Astrocyte (in vitro differentiated cells and primary cell): ENCODE measurements at regions not wholly inside any gene's neighbourhood (a gene's known extent, or its start where the extent isn't known, plus 50 kb on each side); places are given as distances from the start of the nearest gene placed in this dataset.

Experiments
- DNase-seq: peaks from one replicate; pipeline ENCODE4 v3.0.0-alpha.2; 2010; ENCODE audit warnings: low read depth
- FAIRE-seq: peaks from 2 replicates; lab custom pipeline; 2011; peaks lifted over from hg19 to GRCh38; lab: Jason Lieb, UNC
- H2AFZ ChIP-seq: 2 replicates; pipeline ENCODE4 v1.6.0; 2012; ENCODE audit warnings: low read depth, low read length, inconsistent platforms
- H3K27ac ChIP-seq: 2 replicates; pipeline ENCODE4 v1.5.1; 2011; ENCODE audit warnings: low read depth, low read length, inconsistent platforms
- H3K27me3 ChIP-seq: 2 replicates; pipeline ENCODE4 v1.6.0; 2011; ENCODE audit warnings: low read length, inconsistent platforms; ENCODE audit not compliant: insufficient read depth
- H3K36me3 ChIP-seq: 2 replicates; pipeline ENCODE4 v1.5.1; 2011; ENCODE audit warnings: low read length, inconsistent platforms; ENCODE audit not compliant: insufficient read depth
- H3K4me1 ChIP-seq: 2 replicates; pipeline ENCODE4 v1.5.1; 2011; ENCODE audit warnings: low read length, inconsistent platforms; ENCODE audit not compliant: insufficient read depth
- H3K4me2 ChIP-seq: 2 replicates; pipeline ENCODE4 v1.6.0; 2012; ENCODE audit warnings: low read length, inconsistent platforms
- H3K4me3 ChIP-seq: 2 replicates; pipeline ENCODE4 v1.5.1; 2011; ENCODE audit warnings: low read depth, mild to moderate bottlenecking, low read length, inconsistent platforms; ENCODE audit not compliant: insufficient read depth
- H3K79me2 ChIP-seq: 2 replicates; pipeline ENCODE4 v1.6.0; 2012; ENCODE audit warnings: mild to moderate bottlenecking, low read length, inconsistent platforms; ENCODE audit not compliant: insufficient read depth
- H3K9ac ChIP-seq: 2 replicates; pipeline ENCODE4 v1.6.0; 2012; ENCODE audit warnings: mild to moderate bottlenecking, low read length, inconsistent platforms
- H3K9me3 ChIP-seq: 2 replicates; pipeline ENCODE4 v1.5.1; 2012; ENCODE audit warnings: low read depth, mild to moderate bottlenecking, low read length, inconsistent platforms; ENCODE audit not compliant: insufficient read depth
- H4K20me1 ChIP-seq: 2 replicates; pipeline ENCODE4 v1.6.0; 2012; ENCODE audit warnings: low read length, inconsistent platforms; ENCODE audit not compliant: insufficient read depth
- H3K27ac Mint-ChIP-seq: one replicate; pipeline ENCODE4 v1.8.0; 2021; ENCODE audit warnings: mild to moderate bottlenecking, mixed read lengths; ENCODE audit not compliant: unreplicated experiment
- H3K27me3 Mint-ChIP-seq: one replicate; pipeline ENCODE4 v1.8.0; 2021; ENCODE audit warnings: low read depth, mixed read lengths; ENCODE audit not compliant: unreplicated experiment
- H3K36me3 Mint-ChIP-seq: one replicate; pipeline ENCODE4 v1.8.0; 2021; ENCODE audit warnings: low read depth, mixed read lengths; ENCODE audit not compliant: unreplicated experiment
- H3K4me1 Mint-ChIP-seq: one replicate; pipeline ENCODE4 v1.8.0; 2021; ENCODE audit warnings: low read depth, mixed read lengths; ENCODE audit not compliant: unreplicated experiment
- H3K4me3 Mint-ChIP-seq: one replicate; pipeline ENCODE4 v1.8.0; 2021; ENCODE audit warnings: mild to moderate bottlenecking, moderate library complexity, mixed read lengths; ENCODE audit not compliant: unreplicated experiment
- H3K9me3 Mint-ChIP-seq: one replicate; pipeline ENCODE4 v1.8.0; 2021; ENCODE audit warnings: mild to moderate bottlenecking, mixed read lengths; ENCODE audit not compliant: unreplicated experiment
- CTCF ChIP-seq: IDR thresholded peaks from 2 replicates; pipeline ENCODE4 v1.5.1; 2011; ENCODE audit warnings: low read depth, mild to moderate bottlenecking, inconsistent platforms, low read length, moderate library complexity; ENCODE audit not compliant: insufficient read depth
- EZH2 ChIP-seq: IDR thresholded peaks from 2 replicates; pipeline ENCODE4 v1.6.1; 2012; ENCODE audit warnings: mild to moderate bottlenecking, low read length, inconsistent platforms; ENCODE audit not compliant: insufficient read depth

GRCh38 chr1:55352080-55352810 is 137.1 kb upstream of the USP24 start:
- no peak overlapping the region for H3K9ac ChIP-seq
- no peak overlapping the region for H3K4me3 ChIP-seq
- peaks cover 29% of the 10 kb centered on the region for H3K27me3 Mint-ChIP-seq
- H3K9me3 Mint-ChIP-seq, result no peaks in the 10 kb centered on the region
- H4K20me1 ChIP-seq, result no peaks in the 10 kb centered on the region
- H2AFZ ChIP-seq, result no peak overlapping the region
- FAIRE-seq (no peak), DNase-seq (no peak)
- no peak overlapping the region for H3K4me3 Mint-ChIP-seq
- no peaks in the 10 kb centered on the region for H3K4me1 ChIP-seq
- H3K36me3 Mint-ChIP-seq, result peaks cover 2% of the 10 kb centered on the region
- H3K27ac ChIP-seq, result no peak overlapping the region
- H3K79me2 ChIP-seq, result no peaks in the 10 kb centered on the region
- no peak overlapping the region for H3K4me2 ChIP-seq
- H3K27me3 ChIP-seq, result no peaks in the 10 kb centered on the region
- no peaks in the 10 kb centered on the region for H3K9me3 ChIP-seq
- TF ChIP-seq CTCF (no peak), EZH2 (no peak)
- H3K4me1 Mint-ChIP-seq, result no peaks in the 10 kb centered on the region
- no peaks in the 10 kb centered on the region for H3K36me3 ChIP-seq
- H3K27ac Mint-ChIP-seq, result no peak overlapping the region

GRCh38 chr1:55348356-55348755 is 133.2 kb upstream of the USP24 start:
- Histone ChIP-seq H3K27me3 (no peaks in the 10 kb centered on the region), H2AFZ (no peak overlapping the region), H3K4me1 (no peaks in the 10 kb centered on the region), H3K4me3 (no peak overlapping the region), H4K20me1 (no peaks in the 10 kb centered on the region), H3K36me3 (no peaks in the 10 kb centered on the region), H3K27ac (no peak overlapping the region), H3K79me2 (no peaks in the 10 kb centered on the region), H3K9ac (no peak overlapping the region), H3K4me2 (no peak overlapping the region), H3K9me3 (no peaks in the 10 kb centered on the region)
- Mint-ChIP-seq H3K4me3 (no peak overlapping the region), H3K36me3 (peaks cover 2% of the 10 kb centered on the region), H3K9me3 (no peaks in the 10 kb centered on the region), H3K27ac (no peak overlapping the region), H3K4me1 (no peaks in the 10 kb centered on the region), H3K27me3 (peaks cover 24% of the 10 kb centered on the region)
- FAIRE-seq, result no peak
- DNase-seq, result no peak
- TF ChIP-seq CTCF (no peak), EZH2 (no peak)

GRCh38 chr1:55347866-55348265 is 132.7 kb upstream of the USP24 start:
- TF ChIP-seq CTCF (no peak), EZH2 (no peak)
- no peaks in the 10 kb centered on the region for H3K27me3 ChIP-seq
- H2AFZ ChIP-seq, result no peak overlapping the region
- Mint-ChIP-seq H3K4me3 (no peak overlapping the region), H3K27ac (no peak overlapping the region), H3K4me1 (no peaks in the 10 kb centered on the region), H3K36me3 (peaks cover 2% of the 10 kb centered on the region), H3K9me3 (no peaks in the 10 kb centered on the region), H3K27me3 (peaks cover 24% of the 10 kb centered on the region)
- H3K9me3 ChIP-seq, result no peaks in the 10 kb centered on the region
- DNase-seq (no peak), FAIRE-seq (no peak)
- H3K4me1 ChIP-seq, result no peaks in the 10 kb centered on the region
- H3K27ac ChIP-seq, result no peak overlapping the region
- no peak overlapping the region for H3K4me3 ChIP-seq
- no peak overlapping the region for H3K9ac ChIP-seq
- H3K4me2 ChIP-seq, result no peak overlapping the region
- H3K79me2 ChIP-seq, result no peaks in the 10 kb centered on the region
- no peaks in the 10 kb centered on the region for H4K20me1 ChIP-seq
- no peaks in the 10 kb centered on the region for H3K36me3 ChIP-seq
